ENCODE measurements at regions not wholly inside any gene's neighbourhood (a gene's known extent, or its start where the extent isn't known, plus 50 kb on each side); places are given as distances from the start of the nearest gene placed in this dataset.
"Not testable (repeated sequence)": the region's sequence is repeated elsewhere in the genome, so short reads cannot be mapped to it uniquely, and the experiment has no call there.

GRCh38 chr3:144482876-144483275, 511.3 kb downstream of the DIPK2A start:
- no peak for DNase-seq

- no peak for DNase-seq
These were observed 515.4 kb downstream of the DIPK2A start for GRCh38 chr3:144487011-144487410.

DNA sequence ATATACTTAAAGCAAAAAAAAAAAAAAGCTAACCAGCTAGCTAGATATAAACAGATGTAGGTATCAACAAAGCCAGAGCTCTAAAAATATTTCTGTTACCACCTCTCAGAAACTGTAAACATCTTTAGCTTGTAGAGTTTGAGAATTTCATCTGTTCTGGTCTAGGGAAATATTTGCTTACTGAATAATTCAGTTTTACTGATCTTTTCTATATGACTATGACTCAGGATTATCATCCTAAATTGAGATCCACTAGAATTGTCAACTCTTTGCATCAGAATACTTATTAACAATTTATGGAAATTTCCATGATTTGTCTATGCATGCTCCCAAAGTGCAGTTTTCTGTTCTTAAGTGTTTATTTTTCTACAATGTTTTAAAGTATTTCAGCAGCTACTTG, 517.3 kb downstream of the DIPK2A start:
- DNase-seq: no peak

DNA sequence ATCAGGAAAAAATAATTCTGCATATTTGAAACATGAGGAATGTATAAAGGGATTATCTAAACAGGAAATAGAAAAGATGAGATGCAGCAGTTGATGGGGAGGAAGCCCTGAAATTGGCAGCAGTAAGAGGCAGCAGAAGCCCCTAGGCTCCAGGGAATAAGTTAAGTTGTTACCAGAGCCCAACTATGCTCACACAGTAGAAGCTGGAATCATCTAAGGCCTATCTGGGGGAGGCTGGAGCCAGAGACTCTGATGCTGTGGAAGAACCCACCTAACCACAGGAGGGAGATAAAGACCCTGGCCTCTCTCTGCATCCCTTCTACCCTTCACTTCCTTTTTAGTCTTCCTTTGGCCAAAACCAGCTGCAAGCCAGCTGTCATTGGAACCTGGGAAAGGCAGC, 519.7 kb downstream of the DIPK2A start:
- no peak for DNase-seq

- DNase-seq: not testable (repeated sequence)
These were observed 523.0 kb downstream of the DIPK2A start for GRCh38 chr3:144494651-144495050.

- DNase-seq: no peak
These were observed 524.7 kb downstream of the DIPK2A start for GRCh38 chr3:144496141-144496835.

DNA sequence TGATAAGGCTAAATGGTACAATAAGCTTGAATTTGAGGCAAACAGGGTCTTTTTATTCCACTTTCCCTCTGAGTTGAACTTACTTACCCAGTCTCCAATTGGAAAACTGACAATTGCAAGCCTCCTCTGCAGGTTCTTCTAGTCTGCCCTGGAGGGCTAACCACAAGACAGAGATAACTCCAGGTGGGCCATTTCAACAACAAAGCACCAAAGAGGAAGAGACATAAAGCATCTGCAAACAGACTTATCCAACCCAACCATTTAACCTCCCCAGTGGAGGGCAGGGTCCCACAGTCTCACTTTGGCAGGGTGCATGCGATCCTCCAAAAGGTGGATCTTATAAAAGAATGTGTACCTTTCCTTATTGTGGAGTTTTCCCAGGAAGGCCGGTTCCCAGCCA, 525.8 kb downstream of the DIPK2A start:
- no peak for DNase-seq

- no peak for DNase-seq
These were observed 527.6 kb downstream of the DIPK2A start for GRCh38 chr3:144499001-144499930.

DNA sequence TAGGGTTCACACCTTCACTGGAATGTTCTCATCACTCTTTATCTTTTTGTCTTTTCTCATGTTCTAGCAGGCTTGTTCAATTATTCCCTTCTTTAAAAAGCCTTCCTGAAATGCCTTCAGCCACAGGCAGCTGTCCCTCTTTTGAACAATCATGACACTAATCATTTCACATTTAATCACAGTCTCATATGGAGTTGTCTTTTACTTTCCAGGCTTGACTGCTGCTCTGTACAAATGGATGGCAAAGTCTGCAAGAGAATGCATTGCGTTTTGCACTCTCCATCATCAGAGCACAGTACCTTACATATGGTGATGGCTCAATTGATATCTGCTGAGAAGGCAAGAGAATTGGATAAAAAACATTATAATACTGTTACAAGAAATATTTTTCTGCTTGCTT, 529.8 kb downstream of the DIPK2A start:
- no peak for DNase-seq

GRCh38 chr3:144502402-144502801, 530.8 kb downstream of the DIPK2A start:
- no peak for DNase-seq

- DNase-seq: not testable (repeated sequence)
These were observed 534.8 kb downstream of the DIPK2A start for GRCh38 chr3:144506375-144506774.

DNA sequence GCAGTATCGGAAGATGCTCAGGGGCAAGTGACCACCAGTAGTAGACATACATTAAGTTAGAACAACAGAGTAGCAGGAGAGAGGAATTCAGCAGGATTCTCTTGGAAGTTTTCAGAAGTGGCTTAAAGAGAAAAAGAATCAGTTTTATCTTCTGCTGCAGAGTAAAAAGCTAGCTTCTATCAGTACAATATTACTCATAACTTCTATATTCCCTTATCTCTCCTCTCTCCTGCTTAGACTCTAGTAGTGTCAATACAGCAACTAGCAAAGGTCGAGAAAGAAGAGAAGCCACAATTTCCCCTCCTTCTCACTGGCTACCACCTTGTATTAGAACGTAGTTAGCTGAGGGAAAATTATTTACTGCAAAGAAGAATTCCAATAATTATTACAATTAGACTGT, 539.7 kb downstream of the DIPK2A start:
- no peak for DNase-seq

- no peak for DNase-seq
These were observed 544.4 kb downstream of the DIPK2A start for GRCh38 chr3:144516026-144516425.

- DNase-seq: no peak
These were observed 545.0 kb downstream of the DIPK2A start for GRCh38 chr3:144516589-144516988.

- no peak for DNase-seq
These were observed 549.5 kb downstream of the DIPK2A start for GRCh38 chr3:144521131-144521530.

DNA sequence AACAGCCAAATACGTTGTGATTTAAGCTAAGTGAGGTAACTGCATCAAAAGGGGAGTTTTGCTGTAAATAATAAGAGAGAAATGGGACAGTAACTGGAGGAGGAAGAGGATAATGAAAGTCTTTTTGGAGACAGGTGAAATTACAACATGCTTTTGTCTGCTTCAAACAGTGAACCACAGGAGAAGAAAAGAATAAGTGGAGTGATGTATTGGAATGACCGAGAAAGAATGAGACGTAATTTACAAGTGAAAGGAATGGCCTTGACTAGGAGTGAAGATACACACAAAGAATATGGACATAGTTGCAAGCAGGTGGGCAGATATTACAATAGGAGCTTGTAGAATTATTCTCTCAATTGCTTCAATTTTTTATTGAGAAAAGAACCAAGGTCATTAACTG, 550.8 kb downstream of the DIPK2A start:
- DNase-seq: no peak

GRCh38 chr3:144523396-144523795, 551.8 kb downstream of the DIPK2A start:
- no peak for DNase-seq

- no peak for DNase-seq
These were observed 552.9 kb downstream of the DIPK2A start for GRCh38 chr3:144524531-144524930.

GRCh38 chr3:144529566-144529965, 557.9 kb downstream of the DIPK2A start:
- no peak for DNase-seq

DNA sequence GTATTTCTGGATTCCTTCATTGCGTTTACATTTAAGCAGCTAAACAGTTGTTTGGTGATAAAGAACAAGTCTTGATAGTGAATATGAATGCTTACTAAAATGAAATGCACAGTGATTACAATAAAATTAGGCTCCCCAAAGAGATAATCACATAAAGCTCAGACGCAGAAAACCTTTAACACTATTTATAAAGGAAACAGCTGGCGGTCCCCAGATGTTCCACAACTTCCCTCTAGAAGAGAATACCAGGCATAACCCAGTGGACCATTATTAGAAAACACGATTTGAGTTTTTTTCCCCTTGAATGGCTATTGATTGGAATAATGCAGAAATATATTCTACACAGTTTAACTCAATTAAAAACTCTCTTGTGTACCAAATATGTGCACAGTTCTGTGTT, 573.2 kb downstream of the DIPK2A start:
- no peak for DNase-seq

DNA sequence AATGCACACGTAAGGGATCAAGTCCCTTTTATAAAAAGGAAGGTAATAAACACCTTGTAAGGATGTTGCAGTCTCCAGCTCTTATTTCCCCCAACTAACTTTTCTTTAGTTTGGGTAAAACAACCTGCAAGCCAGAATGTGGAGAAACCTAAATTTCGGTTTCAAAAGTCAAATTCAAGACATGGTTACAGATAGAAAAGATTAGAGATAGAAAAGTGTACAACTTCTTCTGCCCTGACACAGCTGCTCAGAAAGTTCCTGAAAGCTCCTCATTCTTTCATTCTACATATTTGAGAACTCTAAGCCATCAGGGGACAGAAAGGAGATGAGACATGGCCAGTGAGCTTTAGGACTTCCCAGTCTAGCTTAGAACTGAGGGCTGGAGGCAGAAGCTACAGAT, 574.9 kb downstream of the DIPK2A start:
- DNase-seq: no peak

DNA sequence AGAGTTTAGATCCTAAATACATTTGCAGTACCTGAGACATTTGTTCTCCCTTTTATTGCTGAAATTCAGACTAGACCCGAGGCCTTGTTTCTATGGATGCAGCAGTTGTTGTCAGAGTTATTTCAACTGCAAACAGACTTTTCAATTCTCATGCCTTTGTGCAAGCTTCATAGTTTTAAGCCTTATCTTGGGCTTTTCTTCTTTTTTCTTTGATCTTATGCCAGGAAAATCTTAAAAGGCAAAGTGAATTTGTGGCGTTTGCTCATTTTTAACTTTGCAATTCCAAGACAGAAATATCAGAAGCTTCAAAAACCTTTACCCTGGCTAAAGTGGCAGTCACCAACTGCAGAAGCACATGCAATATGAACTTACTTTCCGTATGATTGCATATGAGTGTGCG, 576.7 kb downstream of the DIPK2A start:
- no peak for DNase-seq

DNA sequence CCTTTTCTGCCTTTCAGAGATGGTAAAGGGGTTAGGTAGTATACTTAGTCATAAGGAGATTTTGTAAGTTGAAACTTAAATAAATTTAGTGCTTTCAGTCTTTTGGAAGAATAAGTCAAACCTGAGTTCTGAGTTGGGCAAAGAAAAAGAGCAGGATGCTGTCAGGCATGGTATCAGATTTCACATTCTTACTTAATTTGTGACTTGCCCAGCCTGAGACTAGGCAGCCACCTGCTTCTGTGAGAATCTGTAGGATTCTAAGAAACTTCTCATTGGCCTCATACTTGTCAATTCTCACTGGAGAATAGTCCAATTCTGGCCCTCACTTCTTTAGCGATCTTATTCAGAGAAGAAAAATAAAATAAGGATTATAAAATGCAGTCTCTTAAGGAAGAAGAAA, 577.5 kb downstream of the DIPK2A start:
- no peak for DNase-seq

- no peak for DNase-seq
These were observed 580.9 kb downstream of the DIPK2A start for GRCh38 chr3:144552346-144553057.

All from T1000 (cell line).